ENCODE measurements at regions not wholly inside any gene's neighbourhood (a gene's known extent, or its start where the extent isn't known, plus 50 kb on each side); places are given as distances from the start of the nearest gene placed in this dataset.

DNA sequence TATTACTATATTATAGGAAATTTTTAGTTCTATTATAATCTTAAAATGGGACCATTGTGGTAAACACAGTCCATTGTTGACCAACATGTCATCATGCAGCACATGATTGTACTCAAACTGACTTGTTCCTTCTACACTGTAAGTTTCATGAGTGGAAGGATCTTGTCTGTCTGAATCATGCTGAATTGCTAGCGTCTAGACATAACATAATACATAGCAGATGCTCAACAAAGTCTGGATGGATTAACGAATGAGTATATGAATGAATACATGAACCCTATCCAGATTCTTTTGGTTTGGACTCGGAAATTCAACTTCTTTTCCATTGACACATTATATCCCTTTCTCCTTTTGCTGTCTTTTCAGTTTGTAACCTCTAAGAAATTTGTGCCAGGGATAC, 429.2 kb upstream of the SGCD start:
- H3K79me2 ChIP-seq (ENCODE audit: control insufficient read depth, insufficient read depth, low read length): no peaks in the 10 kb centered on the region
- FAIRE-seq (no peak), ATAC-seq (no peak), DNase-seq (ENCODE audit: extremely low read depth in 1 of 4, low spot score in 3 of 4) (no peak)
- no peak overlapping the region for H3K4me2 ChIP-seq (ENCODE audit: insufficient read depth, low read length)
- ChIA-PET POLR2A (no interaction called here), CTCF (ENCODE audit: low intra/inter-chr PET ratio) (no interaction called here)
- TF ChIP-seq, protein P1, sequence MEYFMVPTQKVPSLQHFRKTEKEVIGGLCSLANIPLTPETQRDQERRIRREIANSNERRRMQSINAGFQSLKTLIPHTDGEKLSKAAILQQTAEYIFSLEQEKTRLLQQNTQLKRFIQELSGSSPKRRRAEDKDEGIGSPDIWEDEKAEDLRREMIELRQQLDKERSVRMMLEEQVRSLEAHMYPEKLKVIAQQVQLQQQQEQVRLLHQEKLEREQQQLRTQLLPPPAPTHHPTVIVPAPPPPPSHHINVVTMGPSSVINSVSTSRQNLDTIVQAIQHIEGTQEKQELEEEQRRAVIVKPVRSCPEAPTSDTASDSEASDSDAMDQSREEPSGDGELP (CRISPR knock-in tag; IDR thresholded peaks at IDR 0.05; ENCODE audit: borderline replicate concordance): no peak
- H3K27ac ChIP-seq (ENCODE audit: extremely low read depth, low read depth, low read length): no peak overlapping the region
- no peak overlapping the region for H3K9ac ChIP-seq (ENCODE audit: insufficient read depth in 1 of 2, low read depth in 2 of 2, low read length in 2 of 2)
- BruUV-seq (replicated peaks): no TSS peak
- no peaks in the 10 kb centered on the region for H3K9me1 ChIP-seq (ENCODE audit: control insufficient read depth, insufficient read depth, low read length)
- intact Hi-C loops (cut with micrococcal nuclease): no loop called here
- in situ Hi-C loops (cut with MboI): no loop called here
- H4K20me1 ChIP-seq (replicated peaks; ENCODE audit: control insufficient read depth, insufficient read depth, low read length): no peaks in the 10 kb centered on the region
- no peaks in the 10 kb centered on the region; the same call in 1 of the 2 replicates for H3K9me3 ChIP-seq (replicated peaks; ENCODE audit: control insufficient read depth, insufficient read depth, low read depth, low read length)
- H3K4me1 ChIP-seq (replicated peaks in 1 of 2; ENCODE audit: control insufficient read depth in 2 of 2, insufficient read depth in 2 of 2, low read length in 2 of 2): no peaks in the 10 kb centered on the region
- H3K27me3 ChIP-seq (ENCODE audit: control insufficient read depth in 2 of 2, insufficient read depth in 2 of 2, low read length in 2 of 2): no peaks in the 10 kb centered on the region
- no peak overlapping the region for H3K4me3 ChIP-seq
- no peak overlapping the region for H2AFZ ChIP-seq (ENCODE audit: low read depth, low read length)
- no peaks in the 10 kb centered on the region for H3K36me3 ChIP-seq (ENCODE audit: control insufficient read depth, insufficient read depth, low read length)
- 0% methylated on average over 3 of the region's 3 CpGs for WGBS (ENCODE audit: insufficient coverage, low coverage, missing lambda C conversion rate)

DNA sequence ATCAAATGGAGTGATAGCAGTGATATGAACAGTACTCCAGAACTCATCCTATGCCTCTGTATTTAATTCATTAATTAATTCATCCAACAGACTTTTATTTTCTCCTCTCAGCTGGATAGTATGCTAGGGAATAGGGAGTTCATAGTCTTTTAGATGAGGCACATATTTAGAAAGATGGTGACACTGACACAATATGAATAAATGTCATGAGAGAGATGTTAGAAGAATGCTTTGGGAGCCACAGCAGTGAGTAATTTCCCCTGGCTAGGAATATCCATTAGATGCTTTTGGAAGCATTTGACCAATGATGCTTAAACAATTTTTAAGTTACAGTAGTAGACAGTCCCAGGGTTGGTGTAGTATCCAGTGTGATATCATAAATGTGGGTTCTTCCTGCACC, 428.7 kb upstream of the SGCD start:
- H3K36me3 ChIP-seq (ENCODE audit: control insufficient read depth, insufficient read depth, low read length): no peaks in the 10 kb centered on the region
- no peak overlapping the region for H3K27ac ChIP-seq (ENCODE audit: extremely low read depth, low read depth, low read length)
- no peak for DNase-seq (ENCODE audit: extremely low read depth in 1 of 4, low spot score in 3 of 4)
- BruUV-seq (replicated peaks): no TSS peak
- H3K9me1 ChIP-seq (ENCODE audit: control insufficient read depth, insufficient read depth, low read length): no peaks in the 10 kb centered on the region
- no peaks in the 10 kb centered on the region for H3K79me2 ChIP-seq (ENCODE audit: control insufficient read depth, insufficient read depth, low read length)
- ChIA-PET CTCF (ENCODE audit: low intra/inter-chr PET ratio) (no interaction called here), POLR2A (no interaction called here)
- H3K9ac ChIP-seq (ENCODE audit: insufficient read depth in 1 of 2, low read depth in 2 of 2, low read length in 2 of 2): no peak overlapping the region
- in situ Hi-C loops (cut with MboI) (no loop called here), intact Hi-C loops (cut with micrococcal nuclease) (no loop called here)
- no peak for FAIRE-seq
- H3K9me3 ChIP-seq (replicated peaks; ENCODE audit: control insufficient read depth, insufficient read depth, low read depth, low read length): no peaks in the 10 kb centered on the region; the same call in 1 of the 2 replicates
- H2AFZ ChIP-seq (ENCODE audit: low read depth, low read length): no peak overlapping the region
- no peaks in the 10 kb centered on the region for H3K27me3 ChIP-seq (ENCODE audit: control insufficient read depth in 2 of 2, insufficient read depth in 2 of 2, low read length in 2 of 2)
- no peak overlapping the region for H3K4me3 ChIP-seq
- no peak overlapping the region for H3K4me2 ChIP-seq (ENCODE audit: insufficient read depth, low read length)
- ATAC-seq: no peak
- H4K20me1 ChIP-seq (replicated peaks; ENCODE audit: control insufficient read depth, insufficient read depth, low read length): no peaks in the 10 kb centered on the region
- H3K4me1 ChIP-seq (replicated peaks in 1 of 2; ENCODE audit: control insufficient read depth in 2 of 2, insufficient read depth in 2 of 2, low read length in 2 of 2): no peaks in the 10 kb centered on the region
- TF ChIP-seq HDAC6 (IDR thresholded peaks at IDR 0.05; ENCODE audit: low read depth, low read length): no peak
- TF ChIP-seq, protein P2, sequence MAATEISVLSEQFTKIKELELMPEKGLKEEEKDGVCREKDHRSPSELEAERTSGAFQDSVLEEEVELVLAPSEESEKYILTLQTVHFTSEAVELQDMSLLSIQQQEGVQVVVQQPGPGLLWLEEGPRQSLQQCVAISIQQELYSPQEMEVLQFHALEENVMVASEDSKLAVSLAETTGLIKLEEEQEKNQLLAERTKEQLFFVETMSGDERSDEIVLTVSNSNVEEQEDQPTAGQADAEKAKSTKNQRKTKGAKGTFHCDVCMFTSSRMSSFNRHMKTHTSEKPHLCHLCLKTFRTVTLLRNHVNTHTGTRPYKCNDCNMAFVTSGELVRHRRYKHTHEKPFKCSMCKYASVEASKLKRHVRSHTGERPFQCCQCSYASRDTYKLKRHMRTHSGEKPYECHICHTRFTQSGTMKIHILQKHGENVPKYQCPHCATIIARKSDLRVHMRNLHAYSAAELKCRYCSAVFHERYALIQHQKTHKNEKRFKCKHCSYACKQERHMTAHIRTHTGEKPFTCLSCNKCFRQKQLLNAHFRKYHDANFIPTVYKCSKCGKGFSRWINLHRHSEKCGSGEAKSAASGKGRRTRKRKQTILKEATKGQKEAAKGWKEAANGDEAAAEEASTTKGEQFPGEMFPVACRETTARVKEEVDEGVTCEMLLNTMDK (IDR thresholded peaks at IDR 0.05; ENCODE audit: borderline replicate concordance, insufficient read depth, low read depth, low read length, poor library complexity, severe bottlenecking): no peak
- no peak for TF ChIP-seq MECOM (CRISPR knock-in tag; IDR thresholded peaks at IDR 0.05)
- no peak for TF ChIP-seq ZBTB1 (CRISPR knock-in tag; IDR thresholded peaks at IDR 0.05; ENCODE audit: borderline replicate concordance, low read depth)
- no peak for TF ChIP-seq ZNF282 (CRISPR knock-in tag; IDR thresholded peaks at IDR 0.05)
- TF ChIP-seq, protein P3, sequence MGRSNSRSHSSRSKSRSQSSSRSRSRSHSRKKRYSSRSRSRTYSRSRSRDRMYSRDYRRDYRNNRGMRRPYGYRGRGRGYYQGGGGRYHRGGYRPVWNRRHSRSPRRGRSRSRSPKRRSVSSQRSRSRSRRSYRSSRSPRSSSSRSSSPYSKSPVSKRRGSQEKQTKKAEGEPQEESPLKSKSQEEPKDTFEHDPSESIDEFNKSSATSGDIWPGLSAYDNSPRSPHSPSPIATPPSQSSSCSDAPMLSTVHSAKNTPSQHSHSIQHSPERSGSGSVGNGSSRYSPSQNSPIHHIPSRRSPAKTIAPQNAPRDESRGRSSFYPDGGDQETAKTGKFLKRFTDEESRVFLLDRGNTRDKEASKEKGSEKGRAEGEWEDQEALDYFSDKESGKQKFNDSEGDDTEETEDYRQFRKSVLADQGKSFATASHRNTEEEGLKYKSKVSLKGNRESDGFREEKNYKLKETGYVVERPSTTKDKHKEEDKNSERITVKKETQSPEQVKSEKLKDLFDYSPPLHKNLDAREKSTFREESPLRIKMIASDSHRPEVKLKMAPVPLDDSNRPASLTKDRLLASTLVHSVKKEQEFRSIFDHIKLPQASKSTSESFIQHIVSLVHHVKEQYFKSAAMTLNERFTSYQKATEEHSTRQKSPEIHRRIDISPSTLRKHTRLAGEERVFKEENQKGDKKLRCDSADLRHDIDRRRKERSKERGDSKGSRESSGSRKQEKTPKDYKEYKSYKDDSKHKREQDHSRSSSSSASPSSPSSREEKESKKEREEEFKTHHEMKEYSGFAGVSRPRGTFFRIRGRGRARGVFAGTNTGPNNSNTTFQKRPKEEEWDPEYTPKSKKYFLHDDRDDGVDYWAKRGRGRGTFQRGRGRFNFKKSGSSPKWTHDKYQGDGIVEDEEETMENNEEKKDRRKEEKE (IDR thresholded peaks at IDR 0.05; ENCODE audit: borderline replicate concordance in 1 of 2, control insufficient read depth in 1 of 2, low read depth in 2 of 2, low read length in 1 of 2): no peak
- TF ChIP-seq, protein P4, sequence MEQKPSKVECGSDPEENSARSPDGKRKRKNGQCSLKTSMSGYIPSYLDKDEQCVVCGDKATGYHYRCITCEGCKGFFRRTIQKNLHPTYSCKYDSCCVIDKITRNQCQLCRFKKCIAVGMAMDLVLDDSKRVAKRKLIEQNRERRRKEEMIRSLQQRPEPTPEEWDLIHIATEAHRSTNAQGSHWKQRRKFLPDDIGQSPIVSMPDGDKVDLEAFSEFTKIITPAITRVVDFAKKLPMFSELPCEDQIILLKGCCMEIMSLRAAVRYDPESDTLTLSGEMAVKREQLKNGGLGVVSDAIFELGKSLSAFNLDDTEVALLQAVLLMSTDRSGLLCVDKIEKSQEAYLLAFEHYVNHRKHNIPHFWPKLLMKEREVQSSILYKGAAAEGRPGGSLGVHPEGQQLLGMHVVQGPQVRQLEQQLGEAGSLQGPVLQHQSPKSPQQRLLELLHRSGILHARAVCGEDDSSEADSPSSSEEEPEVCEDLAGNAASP (IDR thresholded peaks at IDR 0.05): no peak
- TF ChIP-seq ZEB2 (IDR thresholded peaks at IDR 0.05): no peak
